CD4-positive, alpha-beta T cell treated with Interferon alpha-2 for 1 hour (primary cell): ENCODE measurements at regions not wholly inside any gene's neighbourhood (a gene's known extent, or its start where the extent isn't known, plus 50 kb on each side); places are given as distances from the start of the nearest gene placed in this dataset.
"Not testable (repeated sequence)": the region's sequence is repeated elsewhere in the genome, so short reads cannot be mapped to it uniquely, and the experiment has no call there.

Source experiments
- DNase-seq, 2 donors: peaks; one replicate each; pipeline ENCODE4 v3.0.0-alpha.2; 2020 to 2022

DNA sequence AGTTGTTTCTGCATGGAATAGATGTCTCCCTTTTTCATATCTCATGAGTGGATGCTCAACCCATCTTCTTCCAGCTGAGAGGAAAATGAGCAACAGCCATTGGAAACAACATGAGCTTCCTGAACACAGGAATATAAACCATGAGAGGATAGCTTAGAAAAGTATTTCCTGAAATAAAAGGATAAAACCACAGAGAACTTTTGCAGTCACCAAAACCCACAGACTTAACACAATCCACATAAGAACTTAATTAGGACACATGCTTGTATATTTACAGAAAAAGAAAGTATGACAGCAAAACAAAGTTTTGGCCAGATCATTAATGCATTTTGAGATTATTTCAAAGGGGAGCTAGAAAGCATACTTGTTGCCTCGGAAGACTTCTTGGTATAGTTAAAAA is 180.5 kb upstream of the RASGRP1 start:
- no peak for DNase-seq

GRCh38 chr15:38745626-38746025 is 181.0 kb upstream of the RASGRP1 start:
- DNase-seq: no peak

- no peak for DNase-seq
Observed at GRCh38 chr15:38746211-38746610, 181.6 kb upstream of the RASGRP1 start.

DNA sequence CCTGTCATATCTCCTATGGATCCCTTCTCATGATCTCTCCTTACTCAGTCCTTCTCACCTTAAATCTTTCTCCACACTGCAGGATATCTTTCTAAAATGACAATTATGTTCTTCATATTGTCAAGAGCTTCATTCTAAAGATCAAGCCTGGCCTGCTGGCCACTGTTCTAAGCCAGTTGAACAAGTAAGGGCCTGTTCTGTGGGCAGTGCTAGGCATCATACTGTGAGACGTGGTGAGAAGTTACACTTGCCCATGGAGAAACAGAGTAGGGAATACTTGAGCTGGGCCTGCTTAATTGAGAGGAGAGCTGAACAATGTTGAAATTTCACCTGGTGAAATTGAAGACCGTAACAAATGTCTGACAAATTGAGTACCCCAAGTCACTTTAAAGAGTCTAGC is 184.1 kb upstream of the RASGRP1 start:
- no peak for DNase-seq

DNA sequence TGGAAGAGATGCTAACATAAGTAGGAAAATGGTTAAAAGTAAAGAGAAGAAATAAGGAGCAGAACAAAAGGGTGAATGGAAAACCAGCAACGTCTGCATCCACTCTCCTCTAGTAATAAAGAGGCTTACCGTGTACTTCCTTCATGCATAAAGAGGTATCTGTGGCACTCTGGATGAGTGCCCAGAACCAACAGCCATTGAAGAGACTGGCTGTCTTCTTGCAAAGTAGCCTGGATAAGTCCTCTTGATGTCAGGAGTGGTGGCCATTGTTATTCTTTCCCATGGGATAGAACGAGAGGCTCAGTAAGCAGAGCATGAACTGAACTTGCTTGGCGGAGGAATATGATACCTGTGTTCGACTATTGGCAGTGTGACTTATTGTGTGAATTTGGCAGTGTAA is 186.2 kb upstream of the RASGRP1 start:
- DNase-seq: no peak

DNA sequence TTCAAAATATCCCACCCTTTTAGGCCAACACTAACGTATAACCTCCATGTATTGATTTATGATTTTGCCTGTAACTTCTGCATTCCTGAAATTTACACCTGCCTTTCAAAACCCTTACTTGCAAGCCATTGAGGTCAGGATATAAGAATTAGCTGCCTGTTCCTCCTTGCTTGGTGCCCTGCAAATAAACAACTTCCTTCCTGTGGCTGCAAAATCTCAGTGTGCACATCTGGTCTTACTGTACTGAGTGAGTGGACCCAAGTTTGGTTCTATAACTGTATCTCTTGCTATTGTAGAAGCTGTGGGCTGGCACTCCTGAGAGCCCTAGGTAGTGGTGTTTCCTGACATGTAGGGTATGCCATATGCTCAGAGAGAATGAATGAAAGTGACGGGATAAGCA is 191.1 kb upstream of the RASGRP1 start:
- DNase-seq: no peak

- no peak for DNase-seq
Observed at GRCh38 chr15:38756441-38756840, 191.8 kb upstream of the RASGRP1 start.

GRCh38 chr15:38758043-38758442 is 193.4 kb upstream of the RASGRP1 start:
- DNase-seq: no peak

GRCh38 chr15:38761681-38762080 is 197.1 kb upstream of the RASGRP1 start:
- no peak for DNase-seq

DNA sequence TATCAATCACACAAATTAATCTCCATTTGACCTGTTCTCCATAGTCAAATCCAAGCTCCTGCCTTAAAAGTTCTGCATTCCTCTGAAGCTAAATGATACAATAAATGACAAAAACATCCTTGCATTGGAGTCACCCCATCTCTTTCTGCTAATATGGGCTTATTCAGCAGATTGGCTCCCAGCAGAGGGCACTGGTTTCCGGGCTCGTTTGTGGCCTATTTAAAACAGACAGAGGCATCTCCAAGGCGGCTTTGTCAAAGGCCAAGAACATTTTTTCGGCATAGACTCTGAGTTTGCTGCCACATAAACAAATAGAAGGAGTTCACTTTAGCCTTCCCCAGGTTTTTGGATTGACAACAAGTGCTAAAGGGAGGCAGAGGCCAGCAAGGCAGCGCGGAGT is 204.4 kb upstream of the RASGRP1 start:
- DNase-seq: no peak

DNA sequence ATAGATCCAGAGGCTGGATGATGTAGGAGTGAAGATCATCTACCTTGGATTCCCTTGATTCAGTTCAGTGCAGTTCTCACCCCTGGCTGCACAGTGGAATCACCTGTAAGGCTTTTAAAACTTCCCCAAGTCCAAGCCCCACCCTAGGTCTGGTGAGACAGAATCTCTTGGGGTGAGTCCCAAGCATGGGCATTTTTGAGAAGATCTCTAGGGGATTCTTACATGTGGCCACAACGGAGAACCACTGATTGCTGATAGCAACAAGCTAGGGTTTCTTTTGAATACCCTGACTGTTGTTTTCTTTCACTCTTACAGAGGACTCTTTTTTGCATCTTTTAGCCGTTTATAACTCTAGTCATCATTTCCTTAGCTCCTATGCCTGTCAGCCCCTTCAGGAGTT is 204.9 kb upstream of the RASGRP1 start:
- DNase-seq: no peak

GRCh38 chr15:38774076-38774475 is 209.5 kb upstream of the RASGRP1 start:
- not testable (repeated sequence) for DNase-seq

DNA sequence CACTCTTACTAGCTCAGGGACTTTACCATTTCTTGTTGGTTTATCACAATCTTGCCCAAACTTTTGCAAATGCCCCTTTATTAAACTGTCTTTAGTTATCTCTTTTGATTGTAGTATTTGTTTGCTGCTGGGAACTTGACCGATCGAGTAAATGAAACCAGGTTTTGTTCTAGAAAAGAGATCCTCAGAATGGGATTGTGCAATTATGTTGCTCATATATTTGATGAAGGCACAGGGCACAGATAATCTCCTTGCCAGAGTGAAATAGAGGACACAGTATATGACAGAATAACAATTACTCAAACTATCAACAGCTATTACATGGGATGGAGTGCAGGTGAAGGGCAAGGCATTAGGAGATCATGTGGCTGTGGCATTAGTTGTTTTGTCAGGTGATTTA is 216.6 kb upstream of the RASGRP1 start:
- no peak for DNase-seq

DNA sequence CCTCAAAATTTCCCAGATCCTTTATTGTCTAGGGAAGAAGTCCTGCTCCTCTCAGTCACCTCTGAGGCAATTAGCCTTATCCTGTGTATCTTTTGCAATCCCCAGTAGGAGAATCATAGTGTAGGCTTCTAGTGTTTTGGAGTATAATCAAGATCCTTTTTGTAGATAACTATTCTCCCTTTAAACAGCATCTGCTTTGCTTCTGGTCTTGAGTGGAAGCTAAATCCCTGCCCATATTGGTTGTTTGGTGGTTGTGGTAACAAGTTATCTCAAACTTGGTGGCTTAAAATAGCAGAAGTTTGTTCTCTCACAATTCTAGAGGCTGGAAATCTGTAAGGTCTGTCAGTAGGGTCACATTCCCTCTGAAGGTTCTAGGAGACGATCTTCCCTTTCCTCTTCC is 217.5 kb upstream of the RASGRP1 start:
- no peak for DNase-seq

DNA sequence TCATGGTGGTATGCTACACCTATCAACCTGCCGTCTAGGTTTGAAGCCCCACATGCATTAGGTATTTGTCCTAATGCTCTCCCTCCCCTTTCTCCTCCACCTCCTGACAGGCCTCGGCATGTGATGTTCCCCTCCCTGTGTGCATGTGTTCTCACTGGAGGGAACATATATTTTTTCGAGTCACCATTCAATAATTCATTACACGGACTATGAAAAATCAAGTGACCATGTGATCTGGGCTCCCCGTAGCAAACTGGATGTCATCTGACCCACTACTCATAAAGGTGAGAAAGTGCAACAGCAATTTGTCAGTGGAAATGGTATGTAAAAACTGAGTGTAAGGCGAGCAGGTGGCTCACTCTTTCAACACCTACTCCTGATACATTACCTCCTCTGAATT is 224.3 kb upstream of the RASGRP1 start:
- DNase-seq: no peak

GRCh38 chr15:38789566-38789965 is 225.0 kb upstream of the RASGRP1 start:
- DNase-seq: no peak

GRCh38 chr15:38793206-38793810 is 228.7 kb upstream of the RASGRP1 start:
- no peak for DNase-seq

- no peak for DNase-seq
Observed at GRCh38 chr15:38795471-38796245, 231.0 kb upstream of the RASGRP1 start.

DNA sequence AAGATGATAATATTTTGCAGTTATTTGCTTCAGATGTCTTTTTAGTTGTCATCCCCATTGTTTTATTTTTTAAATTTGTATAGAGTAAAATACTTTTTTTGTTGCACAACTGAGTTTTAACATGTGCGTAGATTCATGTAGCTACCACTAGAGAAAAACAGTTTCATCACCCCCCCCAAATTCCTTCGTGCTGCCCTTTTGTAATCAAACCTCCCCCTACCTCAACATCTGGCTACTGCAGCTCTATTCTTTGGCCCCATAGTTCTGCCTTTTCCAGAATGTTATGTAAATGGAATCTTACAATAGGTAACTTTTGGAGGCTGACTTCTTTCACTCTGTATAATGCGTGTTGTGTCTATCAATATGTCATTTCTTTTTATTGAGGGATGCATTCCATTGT is 232.0 kb upstream of the RASGRP1 start:
- no peak for DNase-seq

DNA sequence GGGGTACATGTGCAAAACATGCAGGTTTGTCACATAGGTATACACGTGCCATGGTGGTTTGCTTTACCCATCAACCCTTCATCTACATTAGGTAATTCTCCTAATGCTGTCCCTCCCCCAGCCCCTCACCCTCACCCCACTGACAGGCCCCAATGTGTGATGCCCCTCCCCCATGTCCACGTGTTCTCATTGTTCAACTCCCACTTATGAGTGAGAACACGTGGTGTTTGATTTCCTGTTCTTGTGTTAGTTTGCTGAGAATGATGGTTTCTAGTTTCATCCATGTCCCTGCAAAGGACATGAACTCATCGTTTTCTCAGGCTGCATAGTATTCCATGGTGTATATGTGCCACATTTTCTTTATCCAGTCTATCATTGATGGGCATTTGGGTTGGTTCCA is 232.9 kb upstream of the RASGRP1 start:
- not testable (repeated sequence) for DNase-seq

DNA sequence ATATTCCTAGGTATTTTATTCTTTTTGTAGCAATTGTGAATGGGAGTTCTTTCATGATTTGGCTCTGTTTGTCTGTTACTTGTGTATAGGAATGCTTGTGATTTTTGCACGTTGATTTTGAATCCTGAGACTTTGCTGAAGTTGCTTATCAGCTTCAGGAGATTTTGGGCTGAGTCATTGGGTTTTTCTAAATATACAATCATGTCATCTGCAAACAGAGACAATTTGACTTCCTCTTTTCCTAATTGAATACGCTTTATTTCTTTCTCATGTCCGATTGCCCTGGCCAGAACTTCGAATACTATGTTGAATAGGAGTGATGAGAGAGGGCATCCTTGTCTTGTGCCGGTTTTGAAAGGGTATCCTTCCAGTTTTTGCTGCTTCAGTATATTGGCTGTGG is 234.6 kb upstream of the RASGRP1 start:
- not testable (repeated sequence) for DNase-seq

DNA sequence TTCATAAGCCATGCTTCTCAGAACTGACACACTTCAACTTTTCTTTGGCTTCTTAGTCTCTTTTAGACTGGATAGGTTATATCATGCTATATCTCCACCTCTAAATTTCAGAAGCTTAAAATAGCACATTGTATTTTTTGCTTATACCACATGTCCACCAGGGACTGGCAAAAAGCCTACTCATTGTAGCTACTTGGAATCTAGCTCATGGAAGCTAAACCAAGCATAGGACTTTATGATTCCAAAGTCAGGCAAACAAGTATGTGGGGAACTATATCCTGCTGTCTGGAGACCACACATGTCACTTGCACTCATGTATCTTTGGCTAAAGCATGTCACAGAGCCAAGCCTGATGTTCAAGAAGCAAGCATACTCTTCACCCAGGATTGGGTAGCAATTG is 245.0 kb upstream of the RASGRP1 start:
- DNase-seq: no peak

DNA sequence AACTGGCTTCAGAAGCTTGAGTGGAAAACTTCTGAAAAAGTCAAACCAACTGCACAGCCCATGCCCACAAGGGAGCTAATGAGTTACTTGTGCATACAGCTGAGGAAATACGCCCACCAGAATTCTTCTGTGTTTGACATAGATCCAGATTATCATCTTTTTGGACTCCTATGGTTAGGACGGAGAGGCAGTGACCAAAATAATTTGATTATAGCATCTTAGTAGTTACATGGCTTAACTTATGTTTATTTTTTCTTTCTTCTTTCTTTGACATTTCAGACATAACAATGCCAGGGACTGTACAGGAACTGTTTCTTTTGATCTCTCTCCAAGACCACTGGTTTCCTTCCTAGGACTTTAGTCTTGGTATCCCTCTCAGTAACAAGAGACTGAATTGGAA is 246.1 kb upstream of the RASGRP1 start:
- DNase-seq: no peak

GRCh38 chr15:38814254-38814653 is 249.6 kb upstream of the RASGRP1 start:
- DNase-seq: not testable (repeated sequence)

DNA sequence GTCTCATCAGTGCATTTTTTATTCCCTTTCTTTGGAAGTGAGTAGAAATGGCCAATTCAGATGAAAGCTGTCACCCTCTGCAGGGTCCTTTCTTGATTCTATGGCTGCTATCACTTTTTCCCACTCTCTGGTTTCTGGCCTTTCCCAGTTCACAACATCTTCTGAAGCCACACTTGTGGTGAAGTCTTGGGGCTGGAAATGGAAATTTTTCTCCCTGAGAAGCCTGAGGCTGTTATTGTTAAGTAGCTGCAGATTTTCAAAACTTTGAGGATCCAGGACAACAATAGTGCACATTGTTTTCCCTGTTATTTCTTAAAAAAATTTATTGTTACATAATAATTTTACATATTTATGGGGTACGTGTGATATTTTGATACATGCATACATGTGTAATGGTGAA is 250.3 kb upstream of the RASGRP1 start:
- DNase-seq: no peak
